ENCODE measurements at regions not wholly inside any gene's neighbourhood (a gene's known extent, or its start where the extent isn't known, plus 50 kb on each side); places are given as distances from the start of the nearest gene placed in this dataset.
"Not testable (repeated sequence)": the region's sequence is repeated elsewhere in the genome, so short reads cannot be mapped to it uniquely, and the experiment has no call there.

DNA sequence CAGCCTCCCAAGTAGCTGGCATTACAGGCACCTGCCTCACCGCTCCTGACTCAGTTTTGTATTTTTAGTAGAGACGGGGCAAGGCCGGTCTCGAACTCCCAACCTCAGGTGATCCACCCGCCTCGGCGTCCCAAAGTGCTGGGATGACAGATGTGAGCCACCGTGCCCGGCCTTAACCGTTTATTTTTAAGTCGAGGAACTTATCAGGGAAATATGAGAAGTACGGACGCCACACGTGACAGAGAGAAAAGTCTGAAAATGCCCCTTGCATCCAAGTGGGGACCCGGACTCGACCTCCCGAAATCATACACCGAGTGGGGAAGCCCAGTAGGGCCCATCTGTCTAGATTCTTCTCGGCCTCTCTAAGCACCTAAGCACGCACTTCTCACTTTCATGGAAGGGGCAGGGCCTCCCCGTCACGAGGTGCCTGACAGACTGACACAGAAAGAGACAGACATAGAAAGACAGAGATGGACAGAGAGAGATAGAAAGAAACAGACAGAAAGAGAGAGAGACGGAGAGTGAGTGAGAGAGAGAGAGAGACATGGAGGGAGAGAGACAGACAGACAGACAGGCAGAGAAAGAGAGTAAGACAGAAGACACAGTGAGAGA lies 756.5 kb upstream of the DEFB115 start:
- TF ChIP-seq, protein P1, sequence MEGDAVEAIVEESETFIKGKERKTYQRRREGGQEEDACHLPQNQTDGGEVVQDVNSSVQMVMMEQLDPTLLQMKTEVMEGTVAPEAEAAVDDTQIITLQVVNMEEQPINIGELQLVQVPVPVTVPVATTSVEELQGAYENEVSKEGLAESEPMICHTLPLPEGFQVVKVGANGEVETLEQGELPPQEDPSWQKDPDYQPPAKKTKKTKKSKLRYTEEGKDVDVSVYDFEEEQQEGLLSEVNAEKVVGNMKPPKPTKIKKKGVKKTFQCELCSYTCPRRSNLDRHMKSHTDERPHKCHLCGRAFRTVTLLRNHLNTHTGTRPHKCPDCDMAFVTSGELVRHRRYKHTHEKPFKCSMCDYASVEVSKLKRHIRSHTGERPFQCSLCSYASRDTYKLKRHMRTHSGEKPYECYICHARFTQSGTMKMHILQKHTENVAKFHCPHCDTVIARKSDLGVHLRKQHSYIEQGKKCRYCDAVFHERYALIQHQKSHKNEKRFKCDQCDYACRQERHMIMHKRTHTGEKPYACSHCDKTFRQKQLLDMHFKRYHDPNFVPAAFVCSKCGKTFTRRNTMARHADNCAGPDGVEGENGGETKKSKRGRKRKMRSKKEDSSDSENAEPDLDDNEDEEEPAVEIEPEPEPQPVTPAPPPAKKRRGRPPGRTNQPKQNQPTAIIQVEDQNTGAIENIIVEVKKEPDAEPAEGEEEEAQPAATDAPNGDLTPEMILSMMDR (IDR thresholded peaks at IDR 0.05; ENCODE audit: low read depth, low read length, missing control alignments), result no peak
- in situ Hi-C loops (cut with HindIII; ENCODE audit: low sequenced_read_pairs), result no loop called here
- H3K4me3 ChIP-seq (ENCODE audit: low read depth, low read length), result no peak overlapping the region
- DNase-seq (ENCODE audit: low read depth), result no peak

DNA sequence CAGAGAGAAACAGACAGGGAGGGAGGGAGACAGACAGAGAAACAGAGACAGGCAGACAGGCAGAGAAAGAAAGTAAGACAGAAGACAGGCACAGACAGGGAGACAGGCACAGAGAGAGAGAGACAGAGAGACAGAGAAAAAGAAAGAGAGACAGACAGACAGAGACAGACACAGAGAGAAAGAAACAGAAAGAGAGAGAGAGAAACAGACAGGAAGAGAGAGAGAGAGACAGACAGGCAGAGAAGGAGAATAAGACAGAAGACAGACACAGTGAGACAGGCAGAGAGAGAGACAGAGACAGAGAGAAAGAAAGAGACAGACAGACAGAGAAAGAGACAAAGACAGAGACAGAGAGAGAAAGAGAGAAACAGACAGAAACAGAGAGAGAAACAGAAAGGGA lies 754.8 kb upstream of the DEFB115 start:
- H3K4me3 ChIP-seq (ENCODE audit: low read depth, low read length), result no peak overlapping the region
- in situ Hi-C loops (cut with HindIII; ENCODE audit: low sequenced_read_pairs), result no loop called here
- TF ChIP-seq, protein P1 (IDR thresholded peaks at IDR 0.05; ENCODE audit: low read depth, low read length, missing control alignments), result no peak
- DNase-seq (ENCODE audit: low read depth), result no peak

DNA sequence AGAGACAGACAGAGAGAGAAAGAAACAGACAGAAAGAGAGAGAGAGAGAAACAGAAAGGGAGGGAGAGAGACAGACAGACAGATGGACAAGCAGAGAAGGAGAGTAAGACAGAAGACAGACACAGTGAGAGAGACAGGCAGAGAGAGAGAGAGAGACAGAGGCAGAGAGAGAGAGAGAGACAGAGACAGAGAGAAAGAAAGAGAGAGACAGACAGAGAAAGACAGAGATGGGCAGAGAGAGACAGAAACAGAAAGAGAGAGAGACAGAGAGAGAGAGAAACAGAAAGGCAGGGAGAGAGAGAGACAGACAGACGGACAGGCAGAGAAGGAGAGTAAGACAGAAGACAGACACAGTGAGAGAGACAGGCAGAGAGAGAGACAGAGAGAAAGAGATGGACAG lies 754.3 kb upstream of the DEFB115 start:
- in situ Hi-C loops (cut with HindIII; ENCODE audit: low sequenced_read_pairs), result not testable (repeated sequence)

DNA sequence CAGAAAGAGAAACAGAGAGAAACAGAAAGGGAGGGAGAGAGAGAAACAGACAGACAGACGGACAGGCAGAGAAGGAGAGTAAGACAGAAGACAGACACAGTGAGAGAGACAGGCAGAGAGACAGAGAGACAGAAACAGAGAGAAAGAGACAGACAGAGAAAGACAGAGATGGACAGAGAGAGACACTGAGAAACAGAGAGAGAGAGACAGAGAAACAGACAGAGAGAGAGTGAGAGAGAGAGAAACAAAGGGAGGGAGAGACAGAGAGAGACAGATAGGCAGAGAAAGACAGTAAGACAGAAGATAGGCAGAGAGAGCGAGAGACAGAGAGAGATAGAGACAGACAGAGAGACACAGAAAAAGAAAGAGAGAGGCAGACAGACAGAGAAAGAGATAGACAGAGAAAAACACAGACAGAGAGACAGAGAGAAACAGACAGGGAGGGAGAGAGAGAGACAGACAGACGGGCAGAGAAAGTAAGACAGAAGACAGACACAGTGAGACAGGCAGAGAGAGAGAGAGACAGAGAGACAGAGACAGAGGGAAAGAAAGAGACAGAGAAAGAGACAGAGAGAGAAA lies 753.4 kb upstream of the DEFB115 start:
- TF ChIP-seq, protein P1 (IDR thresholded peaks at IDR 0.05; ENCODE audit: low read depth, low read length, missing control alignments), result no peak
- no peak overlapping the region for H3K4me3 ChIP-seq (ENCODE audit: low read depth, low read length)
- no peak for DNase-seq (ENCODE audit: low read depth)
- in situ Hi-C loops (cut with HindIII; ENCODE audit: low sequenced_read_pairs), result no loop called here

More for the DNA sequence above, 754.3 kb upstream of the DEFB115 start:
- DNase-seq (ENCODE audit: low read depth); H3K4me3 ChIP-seq (ENCODE audit: low read depth, low read length): not testable (repeated sequence)

DNA sequence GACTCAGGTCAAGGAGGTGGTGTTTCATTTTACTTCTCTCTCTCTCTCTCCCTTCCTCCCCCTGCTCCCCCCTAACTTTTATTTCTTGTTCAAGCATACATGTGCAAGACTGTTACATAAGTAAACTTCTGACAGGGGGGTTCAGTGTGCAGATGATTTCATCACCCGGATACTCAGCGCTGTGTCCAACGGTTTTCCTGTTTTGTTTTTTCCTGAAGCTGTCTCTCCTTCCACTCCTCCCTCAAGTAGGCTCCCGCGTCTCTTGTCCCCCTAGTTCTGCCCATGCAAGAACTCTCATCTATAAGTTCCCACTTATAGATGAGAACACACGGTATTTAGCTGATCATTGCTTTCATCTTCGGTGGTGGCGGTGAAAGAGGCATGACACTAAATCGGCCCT lies 751.9 kb upstream of the DEFB115 start:
- DNase-seq (ENCODE audit: low read depth), result no peak
- H3K4me3 ChIP-seq (ENCODE audit: low read depth, low read length), result no peak overlapping the region
- in situ Hi-C loops (cut with HindIII; ENCODE audit: low sequenced_read_pairs), result no loop called here
- TF ChIP-seq, protein P1 (IDR thresholded peaks at IDR 0.05; ENCODE audit: low read depth, low read length, missing control alignments), result no peak

DNA sequence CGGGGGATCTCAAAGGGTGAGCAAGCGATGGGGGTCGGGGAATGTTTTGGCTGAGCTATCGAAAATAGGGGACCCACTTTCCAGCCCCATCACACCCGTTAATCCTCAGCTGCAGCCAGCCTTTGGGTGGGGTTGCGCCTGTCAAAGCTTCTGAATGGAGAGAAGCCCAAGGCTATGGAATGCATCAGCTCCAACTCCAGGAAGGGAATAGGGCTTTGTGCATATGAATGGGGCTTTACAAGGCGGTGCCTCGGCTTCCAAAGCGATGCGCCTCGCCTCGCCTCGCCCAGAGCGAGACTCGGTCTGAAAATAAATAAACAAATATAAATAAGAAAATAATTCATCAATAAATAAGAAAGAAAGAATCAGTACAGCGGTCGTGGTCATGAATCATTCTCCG lies 751.4 kb upstream of the DEFB115 start:
- no peak for DNase-seq (ENCODE audit: low read depth)
- in situ Hi-C loops (cut with HindIII; ENCODE audit: low sequenced_read_pairs), result no loop called here
- TF ChIP-seq, protein P1 (IDR thresholded peaks at IDR 0.05; ENCODE audit: low read depth, low read length, missing control alignments), result no peak
- H3K4me3 ChIP-seq (ENCODE audit: low read depth, low read length), result no peak overlapping the region

DNA sequence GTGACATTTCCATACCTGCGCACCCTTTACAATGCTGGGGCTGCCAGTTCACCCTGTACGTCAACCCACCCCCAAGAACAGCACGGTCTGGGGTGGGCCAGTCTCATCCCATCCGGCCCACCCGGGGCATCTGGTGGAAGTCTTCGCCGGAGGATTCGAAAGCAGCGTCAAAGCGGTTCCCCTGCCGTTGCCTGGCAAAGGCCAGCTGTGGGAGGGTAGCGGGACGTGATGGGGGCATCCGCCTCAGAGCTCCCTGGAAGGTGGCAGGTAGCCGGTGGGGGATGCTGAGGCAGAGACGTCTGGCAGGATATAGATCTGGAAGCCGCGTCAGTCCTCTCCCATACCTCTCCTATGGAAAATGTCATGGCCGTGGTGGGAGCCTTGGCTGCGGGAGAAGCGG lies 749.1 kb upstream of the DEFB115 start:
- in situ Hi-C loops (cut with HindIII; ENCODE audit: low sequenced_read_pairs); DNase-seq (ENCODE audit: low read depth); H3K4me3 ChIP-seq (ENCODE audit: low read depth, low read length): not testable (repeated sequence)
